ENCODE measurements at regions not wholly inside any gene's neighbourhood (a gene's known extent, or its start where the extent isn't known, plus 50 kb on each side); places are given as distances from the start of the nearest gene placed in this dataset.
A peak's percentile ranks its signal among the peaks of the same experiment; 100 is the strongest.

DNA sequence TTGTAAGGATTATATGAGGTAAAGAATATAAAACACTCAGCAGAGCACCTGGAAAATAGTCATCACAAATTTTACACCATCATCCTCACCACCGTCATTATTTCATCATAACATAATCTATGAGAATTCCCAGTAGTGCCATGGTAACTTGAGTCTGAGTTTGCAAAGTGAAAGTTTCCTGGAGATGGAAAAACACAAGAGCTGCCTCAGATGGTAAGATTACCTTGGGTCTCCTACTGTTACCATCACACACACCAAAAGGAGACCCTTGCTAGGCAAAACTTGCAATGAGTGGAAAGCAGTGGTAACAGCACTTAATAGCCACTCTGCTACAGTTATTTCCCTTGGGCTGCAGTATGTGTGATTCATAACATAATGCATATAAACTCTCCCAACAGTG is 589.8 kb downstream of the RNF144B start:
- H3K27ac ChIP-seq: no peak overlapping the region
- no peak overlapping the region for H3K4me2 ChIP-seq
- no peak overlapping the region for H3K9ac ChIP-seq
- H3K4me3 ChIP-seq: no peak overlapping the region
- H3K36me3 ChIP-seq: no peaks in the 10 kb centered on the region
- H4K20me1 ChIP-seq: no peaks in the 10 kb centered on the region
- no peaks in the 10 kb centered on the region for H3K27me3 ChIP-seq
- 0 out of 20 replicates have a peak, but pooled peaks cover 0 to 3% (median 0%) of the 10 kb centered on the region in 10 experiments for H3K4me1 ChIP-seq
- no peaks in the 10 kb centered on the region for H3K9me3 ChIP-seq (replicated peaks in 1 of 11)
- no peak for TF ChIP-seq Cebpa-rat (IDR thresholded peaks at IDR 0.05)

GRCh38 chr6:18978337-18979128 is 591.4 kb downstream of the RNF144B start:
- Histone ChIP-seq H3K4me2 (no peak overlapping the region), H3K27ac (no peak overlapping the region), H3K9ac (no peak overlapping the region), H3K4me3 (no peak overlapping the region), H3K36me3 (no peaks in the 10 kb centered on the region), H3K9me3 (replicated peaks in 1 of 11) (no peaks in the 10 kb centered on the region), H3K4me1 (0 out of 20 replicates have a peak, but pooled peaks cover 0 to 4% (median 0%) of the 10 kb centered on the region in 10 experiments), H4K20me1 (no peaks in the 10 kb centered on the region), H3K27me3 (no peaks in the 10 kb centered on the region)
- TF ChIP-seq Cebpa-rat (IDR thresholded peaks at IDR 0.05): no peak

- Histone ChIP-seq H3K4me2 (no peak overlapping the region), H3K4me1 (peaks cover 0 to 10% (median 0%) of the 10 kb centered on the region in 10 experiments; a peak in 4 of 20 replicates), H3K9me3 (replicated peaks in 1 of 11) (no peaks in the 10 kb centered on the region; a peak in 1 of 22 replicates), H4K20me1 (no peaks in the 10 kb centered on the region), H3K27ac (no peak overlapping the region), H3K4me3 (no peak overlapping the region), H3K27me3 (no peaks in the 10 kb centered on the region), H3K36me3 (no peaks in the 10 kb centered on the region), H3K9ac (no peak overlapping the region)
- TF ChIP-seq Cebpa-rat (IDR thresholded peaks at IDR 0.05): no peak
These were observed 597.9 kb downstream of the RNF144B start for GRCh38 chr6:18985061-18985460.

DNA sequence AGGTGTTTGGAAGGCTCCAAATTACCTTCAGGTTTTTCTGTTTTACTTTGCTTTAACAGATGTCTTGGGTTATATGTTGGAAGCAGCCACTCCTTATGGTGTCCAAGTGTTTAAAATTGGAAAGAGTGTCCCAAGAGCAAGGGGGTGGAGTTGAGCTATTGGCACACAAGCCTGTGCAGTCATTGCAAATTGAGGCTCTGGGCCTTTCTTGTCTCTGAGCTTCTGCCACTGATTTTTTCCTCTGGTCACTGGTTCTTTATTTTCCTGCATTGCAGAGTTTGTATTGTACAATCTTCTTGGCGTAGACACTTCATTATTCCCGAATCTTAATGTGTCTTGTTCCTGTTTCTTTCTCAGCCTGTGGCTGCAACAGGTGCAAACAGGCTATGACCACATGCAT is 598.8 kb downstream of the RNF144B start:
- H3K4me3 ChIP-seq: no peak overlapping the region
- no peak overlapping the region for H3K9ac ChIP-seq
- no peaks in the 10 kb centered on the region for H3K36me3 ChIP-seq
- no peak overlapping the region for H3K4me2 ChIP-seq
- peaks cover 0 to 14% (median 0%) of the 10 kb centered on the region in 10 experiments; a peak in 4 of 20 replicates for H3K4me1 ChIP-seq
- no peaks in the 10 kb centered on the region for H4K20me1 ChIP-seq
- H3K27ac ChIP-seq: no peak overlapping the region
- H3K9me3 ChIP-seq (replicated peaks in 1 of 11): peaks cover 0 to 3% (median 0%) of the 10 kb centered on the region in 11 experiments; a peak in 2 of 22 replicates
- no peak for TF ChIP-seq Cebpa-rat (IDR thresholded peaks at IDR 0.05)
- H3K27me3 ChIP-seq: no peaks in the 10 kb centered on the region

DNA sequence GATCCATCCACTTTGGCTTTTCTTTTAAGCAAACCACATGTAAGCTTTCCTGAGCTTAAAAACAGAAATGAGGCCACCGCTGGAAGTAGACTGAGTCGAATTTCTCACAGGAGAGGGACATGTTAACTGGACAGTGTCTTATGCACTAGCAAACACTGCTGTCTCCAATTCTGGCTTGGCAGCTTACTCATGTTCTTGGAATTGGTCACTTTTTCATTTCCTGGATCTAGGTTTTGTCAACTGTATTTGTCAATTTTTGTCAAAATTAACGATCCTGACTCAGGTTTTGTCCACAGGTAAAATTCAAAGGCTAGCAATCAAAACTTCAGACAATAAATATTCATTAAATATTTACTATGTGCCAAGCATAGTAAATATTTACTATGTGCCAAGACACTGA is 601.5 kb downstream of the RNF144B start:
- no peak for TF ChIP-seq Cebpa-rat (IDR thresholded peaks at IDR 0.05)
- Histone ChIP-seq H3K36me3 (no peaks in the 10 kb centered on the region), H3K4me1 (peaks cover 0 to 14% (median 0%) of the 10 kb centered on the region in 10 experiments; a peak in 4 of 20 replicates), H3K4me2 (no peak overlapping the region), H3K4me3 (no peak overlapping the region), H3K27ac (no peak overlapping the region), H3K9me3 (replicated peaks in 1 of 11) (peaks cover 0 to 3% (median 0%) of the 10 kb centered on the region in 11 experiments; a peak in 2 of 22 replicates), H3K9ac (no peak overlapping the region), H4K20me1 (no peaks in the 10 kb centered on the region), H3K27me3 (no peaks in the 10 kb centered on the region)

DNA sequence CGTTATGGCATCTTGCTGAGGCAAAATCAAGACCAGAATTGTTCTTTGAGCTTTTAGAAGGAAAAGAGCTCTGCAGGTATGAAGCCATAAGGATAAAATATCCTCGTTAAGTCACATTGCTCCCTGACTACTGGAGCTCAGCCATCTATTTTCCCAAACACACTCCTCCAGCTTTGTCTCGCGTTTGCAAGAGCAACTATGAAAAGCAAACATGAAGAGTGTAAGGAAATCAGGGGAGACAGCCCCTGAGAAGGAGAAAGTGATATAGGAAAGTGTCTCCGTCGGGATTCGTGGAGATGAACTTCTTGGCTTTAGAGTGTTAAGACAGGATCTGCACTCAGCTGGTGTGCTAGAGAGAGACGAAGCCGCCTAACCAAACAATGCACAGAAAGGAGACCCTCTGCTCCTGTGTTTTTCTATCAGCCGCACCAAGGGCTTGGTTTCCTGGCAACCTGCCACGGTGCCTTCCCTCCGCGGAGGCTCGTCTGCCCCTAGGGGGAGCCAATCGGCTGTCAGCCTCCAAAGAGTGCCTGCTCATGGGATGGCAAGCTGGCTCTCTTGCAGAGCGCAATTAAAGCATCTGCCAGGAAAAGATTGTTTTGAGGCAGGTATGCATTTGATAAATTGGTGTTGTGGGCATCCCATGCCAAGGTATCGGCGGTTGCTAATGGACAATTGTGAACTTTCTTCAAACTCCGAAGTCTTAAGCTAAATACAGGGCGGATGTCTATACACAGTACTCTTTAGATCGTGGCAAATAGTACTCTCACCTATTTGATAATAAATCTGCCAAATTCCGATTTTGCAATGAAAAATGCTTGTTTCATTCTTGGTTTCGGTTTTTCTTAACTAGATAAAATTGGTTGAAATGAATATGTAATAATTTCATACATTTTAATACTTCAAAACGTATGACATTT is 603.2 kb downstream of the RNF144B start:
- H3K9ac ChIP-seq: no peak overlapping the region
- no peaks in the 10 kb centered on the region for H4K20me1 ChIP-seq
- no peaks in the 10 kb centered on the region for H3K36me3 ChIP-seq
- H3K9me3 ChIP-seq (replicated peaks in 1 of 11): peaks cover 0 to 3% (median 0%) of the 10 kb centered on the region in 11 experiments; a peak in 2 of 22 replicates
- H3K27ac ChIP-seq: no peak overlapping the region
- peaks cover 0 to 14% (median 0%) of the 10 kb centered on the region in 10 experiments; a peak in 4 of 20 replicates for H3K4me1 ChIP-seq
- no peak overlapping the region for H3K4me3 ChIP-seq
- H3K4me2 ChIP-seq: peak overlapping the region in 2 of 11 experiments; percentile 29 to 42; a peak in 3 of 22 replicates
- no peak for TF ChIP-seq Cebpa-rat (IDR thresholded peaks at IDR 0.05)
- H3K27me3 ChIP-seq: no peaks in the 10 kb centered on the region

GRCh38 chr6:18997375-18997826 is 610.3 kb downstream of the RNF144B start:
- no peak for TF ChIP-seq Cebpa-rat (IDR thresholded peaks at IDR 0.05)
- Histone ChIP-seq H3K4me3 (no peak overlapping the region), H3K27ac (no peak overlapping the region), H3K4me1 (no peaks in the 10 kb centered on the region), H3K27me3 (no peaks in the 10 kb centered on the region), H4K20me1 (no peaks in the 10 kb centered on the region), H3K9me3 (replicated peaks in 1 of 11) (no peaks in the 10 kb centered on the region), H3K4me2 (no peak overlapping the region), H3K9ac (no peak overlapping the region), H3K36me3 (no peaks in the 10 kb centered on the region)

- H3K4me3 ChIP-seq: no peak overlapping the region
- H3K9me3 ChIP-seq (replicated peaks in 1 of 11): no peaks in the 10 kb centered on the region
- H3K27me3 ChIP-seq: no peaks in the 10 kb centered on the region
- TF ChIP-seq Cebpa-rat (IDR thresholded peaks at IDR 0.05): no peak
- H3K36me3 ChIP-seq: no peaks in the 10 kb centered on the region
- H3K27ac ChIP-seq: no peak overlapping the region
- H4K20me1 ChIP-seq: no peaks in the 10 kb centered on the region
- no peak overlapping the region for H3K9ac ChIP-seq
- no peak overlapping the region for H3K4me2 ChIP-seq
- H3K4me1 ChIP-seq: no peaks in the 10 kb centered on the region
These were observed 615.9 kb downstream of the RNF144B start for GRCh38 chr6:19002976-19003560.

DNA sequence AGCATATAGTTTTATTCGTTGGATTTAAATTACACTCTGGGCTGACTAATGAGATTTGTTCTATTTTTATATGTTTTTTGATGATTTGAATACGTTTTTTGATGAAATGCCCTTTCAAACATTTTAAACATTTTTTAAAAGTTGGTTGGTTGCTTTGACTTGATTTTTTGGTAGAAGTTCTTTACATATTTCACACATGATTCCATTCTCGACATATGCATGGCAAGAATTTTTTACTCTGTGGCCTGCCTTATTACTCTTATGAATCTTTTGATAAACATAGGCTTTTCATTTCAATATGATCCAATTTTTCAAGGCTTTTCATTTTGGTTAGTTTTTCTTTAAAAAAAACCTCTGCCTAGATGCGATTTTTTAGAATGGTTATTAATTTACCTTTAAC is 617.0 kb downstream of the RNF144B start:
- no peak overlapping the region for H3K9ac ChIP-seq
- no peaks in the 10 kb centered on the region for H4K20me1 ChIP-seq

More for the DNA sequence above, 617.0 kb downstream of the RNF144B start:
- Histone ChIP-seq H3K4me3 (no peak overlapping the region), H3K27me3 (no peaks in the 10 kb centered on the region), H3K36me3 (no peaks in the 10 kb centered on the region), H3K9me3 (replicated peaks in 1 of 11) (no peaks in the 10 kb centered on the region), H3K4me1 (no peaks in the 10 kb centered on the region), H3K27ac (no peak overlapping the region), H3K4me2 (no peak overlapping the region)
- TF ChIP-seq Cebpa-rat (IDR thresholded peaks at IDR 0.05): no peak
